Testis (tissue), 2 donors: ENCODE measurements at regions not wholly inside any gene's neighbourhood (a gene's known extent, or its start where the extent isn't known, plus 50 kb on each side); places are given as distances from the start of the nearest gene placed in this dataset.

Experiments
- CTCF ChIP-seq, 3 experiments: fragments of 450-650 bp in 2 of 3; fragments of 200-600 bp in 1 of 3; sonication (generic) in 1 of 3; IDR thresholded peaks; one replicate each; pipeline ENCODE4 v1.5.1; 2016 to 2019; ENCODE audit warnings: antibody characterized with exemption in 3 of 3, mild to moderate bottlenecking in 2 of 3, moderate library complexity in 1 of 3
- POLR2A ChIP-seq: fragments of 450-650 bp; IDR thresholded peaks from one replicate; pipeline ENCODE4 v1.6.1; 2017; ENCODE audit warnings: antibody characterized with exemption, mild to moderate bottlenecking, moderate library complexity

- TF ChIP-seq CTCF (IDR thresholded peaks at IDR 0.05) (no peak), POLR2A (no peak)
These were observed 1106.5 kb upstream of the AUTS2 start for GRCh38 chr7:68491523-68492358.
